ENCODE measurements at regions not wholly inside any gene's neighbourhood (a gene's known extent, or its start where the extent isn't known, plus 50 kb on each side); places are given as distances from the start of the nearest gene placed in this dataset.
"Not testable (repeated sequence)": the region's sequence is repeated elsewhere in the genome, so short reads cannot be mapped to it uniquely, and the experiment has no call there.

GRCh38 chr5:87529486-87530076, 116.9 kb upstream of the CCNH start:
- no peak for DNase-seq (ENCODE audit: low spot score)

- DNase-seq (ENCODE audit: low spot score) = no peak
Measured at GRCh38 chr5:87526131-87526530, 113.4 kb upstream of the CCNH start.

- DNase-seq (ENCODE audit: low spot score) = no peak
Measured at GRCh38 chr5:87524217-87524616, 111.5 kb upstream of the CCNH start.

- not testable (repeated sequence) for DNase-seq (ENCODE audit: low spot score)
Measured at GRCh38 chr5:87511778-87512177, 99.0 kb upstream of the CCNH start.

GRCh38 chr5:87503004-87503403, 90.3 kb upstream of the CCNH start:
- DNase-seq (ENCODE audit: low spot score) = no peak

- DNase-seq (ENCODE audit: low spot score) = no peak
Measured at GRCh38 chr5:87499478-87500410, 87.0 kb upstream of the CCNH start.

Measured in hematopoietic multipotent progenitor cell treated with erythropoietin and hydrocortisone succinate and interleukin-3 and kit ligand, for 17 days (in vitro differentiated cells).